GM21423 (cell line): ENCODE measurements at regions not wholly inside any gene's neighbourhood (a gene's known extent, or its start where the extent isn't known, plus 50 kb on each side); places are given as distances from the start of the nearest gene placed in this dataset.

Source experiments
- ATAC-seq: cut with Tn5 transposase; IDR thresholded peaks from one replicate; pipeline ENCODE4 v1.9.1; 2021; ENCODE audit warnings: mild to moderate bottlenecking, moderate library complexity; ENCODE audit not compliant: unreplicated experiment

- ATAC-seq = no peak
Measured at GRCh38 chr12:127209318-127209717, 1057.7 kb upstream of the TMEM132C start.

- no peak for ATAC-seq
Measured at GRCh38 chr12:127214186-127214585, 1052.8 kb upstream of the TMEM132C start.

- no peak for ATAC-seq
Measured at GRCh38 chr12:127223011-127223410, 1044.0 kb upstream of the TMEM132C start.

GRCh38 chr12:127223731-127224130 lies 1043.2 kb upstream of the TMEM132C start:
- no peak for ATAC-seq

GRCh38 chr12:127230843-127231260 lies 1036.1 kb upstream of the TMEM132C start:
- no peak for ATAC-seq

GRCh38 chr12:127231371-127231770 lies 1035.6 kb upstream of the TMEM132C start:
- no peak for ATAC-seq

GRCh38 chr12:127233016-127233415 lies 1034.0 kb upstream of the TMEM132C start:
- ATAC-seq = no peak

- no peak for ATAC-seq
Measured at GRCh38 chr12:127235761-127236160, 1031.2 kb upstream of the TMEM132C start.

GRCh38 chr12:127236491-127236890 lies 1030.5 kb upstream of the TMEM132C start:
- no peak for ATAC-seq

- no peak for ATAC-seq
Measured at GRCh38 chr12:127237151-127237550, 1029.8 kb upstream of the TMEM132C start.

GRCh38 chr12:127238107-127238506 lies 1028.9 kb upstream of the TMEM132C start:
- no peak for ATAC-seq

GRCh38 chr12:127239781-127240180 lies 1027.2 kb upstream of the TMEM132C start:
- no peak for ATAC-seq

GRCh38 chr12:127240249-127240929 lies 1026.6 kb upstream of the TMEM132C start:
- no peak for ATAC-seq

- ATAC-seq = no peak
Measured at GRCh38 chr12:127241072-127241817, 1025.7 kb upstream of the TMEM132C start.

- ATAC-seq = no peak
Measured at GRCh38 chr12:127245009-127245408, 1022.0 kb upstream of the TMEM132C start.

- no peak for ATAC-seq
Measured at GRCh38 chr12:127245437-127245836, 1021.5 kb upstream of the TMEM132C start.

- no peak for ATAC-seq
Measured at GRCh38 chr12:127247937-127248336, 1019.0 kb upstream of the TMEM132C start.

GRCh38 chr12:127249428-127249827 lies 1017.5 kb upstream of the TMEM132C start:
- no peak for ATAC-seq

GRCh38 chr12:127253797-127254327 lies 1013.1 kb upstream of the TMEM132C start:
- ATAC-seq = no peak

- no peak for ATAC-seq
Measured at GRCh38 chr12:127254420-127254955, 1012.5 kb upstream of the TMEM132C start.

GRCh38 chr12:127257366-127257935 lies 1009.5 kb upstream of the TMEM132C start:
- ATAC-seq = no peak
